Fibroblast of skin of right biceps (primary cell): ENCODE measurements at regions not wholly inside any gene's neighbourhood (a gene's known extent, or its start where the extent isn't known, plus 50 kb on each side); places are given as distances from the start of the nearest gene placed in this dataset.

Experiments
- DNase-seq: peaks from one replicate; pipeline ENCODE4 v3.0.0-alpha.2; 2013

DNA sequence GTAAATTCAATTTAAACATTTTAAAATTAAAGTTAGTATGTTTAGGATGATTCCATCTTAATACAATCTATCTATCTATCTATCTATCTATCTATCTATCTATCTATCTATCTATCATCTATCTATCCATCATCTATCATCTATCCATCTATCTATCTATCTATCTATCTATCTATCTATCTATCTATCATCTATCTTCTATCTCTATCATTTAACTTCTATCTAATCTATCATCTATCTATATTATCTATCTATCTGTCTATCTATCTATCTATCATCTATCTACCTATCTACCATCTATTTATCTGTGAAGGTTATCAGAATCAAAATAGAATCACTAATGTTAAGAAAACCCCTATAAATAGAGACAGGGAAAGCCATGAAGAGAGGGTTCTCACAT lies 78.3 kb downstream of the RAMP3 start:
- no peak for DNase-seq

DNA sequence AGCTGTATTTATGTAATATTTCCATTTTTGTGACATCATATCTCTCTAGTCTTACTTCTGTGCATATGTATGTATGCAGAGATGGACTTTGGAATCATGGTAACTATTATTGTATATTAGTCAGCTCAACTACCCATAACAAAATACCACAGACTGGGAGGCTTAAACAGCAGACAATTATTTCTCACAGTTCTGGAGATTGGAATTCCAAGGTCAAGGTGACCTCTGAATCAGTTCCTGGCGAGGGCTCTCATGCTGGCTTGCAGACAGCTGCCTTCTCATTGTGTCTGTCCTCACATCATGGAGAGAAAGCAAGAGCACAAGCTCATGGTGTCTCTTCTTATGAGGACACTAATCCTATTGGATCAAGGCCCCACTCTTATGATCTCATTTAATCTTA lies 79.1 kb downstream of the RAMP3 start:
- DNase-seq, result peak; percentile 35

DNA sequence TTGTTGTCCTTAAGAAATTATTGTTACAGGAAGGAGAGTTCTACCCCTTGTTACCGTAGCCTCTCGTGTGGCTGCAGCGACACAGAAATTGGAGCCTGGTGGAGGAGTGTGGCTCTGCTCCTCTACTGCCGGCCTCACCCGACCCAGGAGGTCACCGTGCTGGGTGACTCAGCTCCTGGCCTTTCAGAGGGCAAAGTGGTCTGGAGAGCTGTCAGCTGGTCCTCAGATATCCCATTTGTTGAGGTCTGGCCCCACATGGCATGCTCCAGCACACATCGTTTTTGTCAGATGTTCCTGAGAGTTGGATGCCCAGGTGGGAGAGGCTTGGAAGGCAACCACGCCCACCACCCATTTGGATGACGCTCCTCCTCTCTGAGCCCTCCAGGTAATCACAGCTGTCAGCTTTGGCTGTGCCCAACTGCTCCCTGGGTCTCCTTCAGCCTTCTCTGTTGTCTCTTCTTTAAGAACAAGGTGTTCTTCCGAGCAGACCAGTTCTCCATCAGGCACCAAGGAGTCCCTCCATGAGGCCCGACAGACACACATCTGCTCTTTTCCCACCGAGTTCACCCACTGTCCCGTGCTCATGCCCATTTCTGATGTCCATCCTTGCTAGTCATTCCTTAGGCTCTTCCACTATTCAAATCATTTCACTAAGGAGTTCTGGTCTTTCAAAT lies 80.3 kb downstream of the RAMP3 start:
- no peak for DNase-seq

DNA sequence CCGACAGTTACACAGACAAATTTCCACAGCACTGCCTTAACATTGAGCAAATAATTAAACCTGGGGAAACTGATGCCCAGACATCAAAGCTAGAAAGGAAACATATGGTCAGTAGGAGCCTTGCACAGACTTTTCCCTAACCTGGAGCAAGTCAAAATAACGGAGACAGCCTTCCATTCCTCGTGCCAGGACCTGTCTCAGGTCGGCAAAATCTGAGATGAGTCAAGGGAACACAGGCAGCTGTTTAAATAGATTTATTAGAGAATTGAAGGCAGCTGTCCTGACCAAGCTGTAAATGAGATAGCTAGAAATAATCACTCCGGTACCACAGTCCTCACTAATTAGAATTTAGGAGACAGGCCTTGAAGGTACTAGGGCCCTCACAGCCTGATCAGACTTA lies 81.2 kb downstream of the RAMP3 start:
- DNase-seq, result no peak

DNA sequence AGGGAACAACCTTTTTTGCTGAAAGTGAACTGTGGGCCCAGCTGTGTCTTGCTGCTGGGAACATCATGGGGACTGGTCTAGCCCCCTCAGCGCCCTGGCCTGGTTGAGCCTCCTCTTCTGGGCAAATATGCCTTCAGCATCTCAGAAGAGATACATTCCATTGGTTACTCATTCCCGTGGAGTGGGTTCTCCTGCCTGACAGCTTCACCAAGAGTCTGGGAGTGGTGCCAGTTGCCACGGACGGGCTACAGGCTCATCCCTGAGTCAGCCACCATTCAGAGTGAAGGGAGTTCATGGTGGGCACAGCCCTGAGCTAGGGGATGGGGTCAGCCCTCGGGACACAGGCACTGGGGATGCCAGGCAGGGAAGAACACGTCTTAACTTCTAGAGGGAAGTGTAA lies 81.9 kb downstream of the RAMP3 start:
- peak; percentile 70 for DNase-seq

DNA sequence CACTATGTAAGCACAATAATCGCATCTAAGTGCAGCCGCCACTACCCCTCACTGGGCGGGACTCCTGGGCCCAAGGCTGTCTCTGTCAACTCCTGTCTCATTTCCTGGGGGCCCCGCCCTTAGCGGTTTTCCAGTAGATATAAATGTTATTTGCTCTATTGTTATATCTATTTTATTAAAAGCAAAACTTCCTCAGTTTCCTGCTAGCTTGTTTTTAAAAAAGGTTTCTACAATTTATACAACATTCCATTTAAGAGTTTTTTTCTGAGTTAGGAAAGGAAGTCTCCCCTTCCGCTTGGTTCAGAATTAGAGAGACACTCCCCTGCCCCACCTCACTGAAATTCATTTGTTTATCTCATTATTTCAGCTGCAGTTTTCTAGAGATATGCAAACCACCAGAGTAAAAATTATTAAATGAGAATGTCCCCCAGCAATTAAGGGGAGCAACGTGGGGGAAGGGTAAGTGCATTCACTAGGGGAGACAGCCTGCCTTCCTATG lies 82.7 kb downstream of the RAMP3 start:
- DNase-seq, result no peak

DNA sequence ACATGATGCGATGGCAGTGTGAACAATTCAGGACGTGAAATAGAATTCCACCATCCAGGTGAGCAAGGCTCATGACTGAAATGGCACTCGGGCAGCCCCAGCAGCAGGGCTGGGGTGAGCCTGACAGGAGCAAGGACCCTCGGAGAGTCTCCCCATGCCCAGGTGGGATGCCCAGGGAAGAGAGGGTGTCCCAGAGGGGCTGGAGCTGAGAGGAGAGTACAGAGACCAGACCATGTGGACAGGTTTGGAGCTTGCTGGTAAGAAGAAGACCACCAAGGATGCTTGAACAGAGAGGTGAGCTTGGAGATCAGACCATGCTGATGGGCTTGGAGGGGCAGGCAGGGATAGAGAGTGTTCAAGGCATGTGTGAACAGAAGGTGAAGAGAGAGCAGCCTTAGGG lies 83.3 kb downstream of the RAMP3 start:
- DNase-seq, result no peak

DNA sequence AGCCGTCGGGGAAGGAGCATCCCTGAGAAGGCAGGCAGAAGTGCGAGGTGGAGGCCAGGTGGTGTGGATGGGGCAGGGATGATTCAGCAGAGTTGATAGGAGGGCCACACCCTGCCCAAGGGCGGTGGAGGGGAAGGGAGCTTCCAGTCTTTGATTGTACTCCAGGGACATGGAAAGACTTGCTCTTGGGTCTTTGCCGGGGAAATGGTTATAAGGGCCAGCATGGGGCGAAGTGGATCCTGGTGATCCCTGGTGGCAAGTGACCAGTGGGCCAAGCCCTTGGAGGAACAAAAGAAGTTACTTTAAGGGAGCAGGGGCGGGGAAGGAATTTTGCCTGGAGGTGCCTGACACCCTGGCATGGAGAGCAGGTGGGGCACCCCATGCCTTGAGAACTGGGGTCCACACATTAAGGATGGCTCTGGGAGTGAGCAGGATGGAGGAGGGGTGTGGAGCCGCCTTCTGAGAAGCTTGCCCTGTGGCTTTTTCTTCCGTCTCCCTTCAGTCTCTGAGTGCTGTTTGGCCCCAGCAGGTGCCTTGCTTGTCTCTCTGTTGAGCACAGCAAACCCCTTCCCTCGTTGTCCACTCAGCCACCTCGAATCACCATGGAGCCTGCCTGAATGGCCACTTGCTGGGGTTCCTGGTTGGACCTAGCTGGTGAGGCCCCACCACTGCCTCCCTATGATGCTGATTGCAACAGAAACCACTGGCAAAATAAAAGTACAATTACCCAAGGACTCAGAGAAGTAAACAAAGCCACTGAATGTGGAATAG lies 83.9 kb downstream of the RAMP3 start:
- DNase-seq, result no peak

DNA sequence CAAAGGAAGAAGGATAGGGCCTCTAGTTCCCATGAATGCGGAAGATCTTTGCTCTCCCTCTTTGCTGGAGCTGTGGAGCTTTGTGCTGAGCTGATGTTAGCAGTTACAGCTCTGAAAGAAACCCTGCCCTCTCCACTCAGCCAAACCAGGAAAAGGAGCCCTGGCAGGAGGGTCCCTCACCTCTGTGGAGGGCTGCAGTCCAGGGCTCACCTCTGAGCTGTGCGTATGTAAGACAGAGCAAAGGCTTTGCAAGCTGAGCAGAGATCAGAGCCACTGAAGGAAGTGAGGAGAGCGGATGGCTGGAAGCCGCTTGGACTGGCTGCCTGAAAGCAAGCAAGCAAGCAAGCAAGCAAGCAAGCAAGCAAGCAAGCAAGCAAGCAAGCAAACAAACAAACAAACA lies 84.7 kb downstream of the RAMP3 start:
- DNase-seq, result no peak

DNA sequence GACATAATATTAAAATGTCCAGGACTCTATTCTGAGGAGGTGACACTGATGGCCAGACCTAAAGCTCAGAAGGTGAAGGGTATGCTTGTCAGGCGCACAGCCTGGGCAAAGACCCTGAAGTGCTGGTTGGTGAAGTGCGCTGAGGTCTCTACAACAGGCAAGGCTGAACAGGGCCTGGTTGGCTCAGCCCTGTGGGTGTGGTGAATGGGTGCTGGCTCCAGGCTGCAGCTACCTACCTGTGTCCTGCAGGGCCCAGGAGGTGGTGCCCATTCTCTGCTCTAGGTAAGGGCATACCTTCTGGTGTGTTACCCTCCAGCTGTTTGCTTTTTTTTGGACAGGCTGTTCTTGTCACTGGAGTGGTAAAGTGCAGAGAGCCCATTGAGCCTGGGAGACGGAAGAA lies 85.1 kb downstream of the RAMP3 start:
- DNase-seq, result no peak

DNA sequence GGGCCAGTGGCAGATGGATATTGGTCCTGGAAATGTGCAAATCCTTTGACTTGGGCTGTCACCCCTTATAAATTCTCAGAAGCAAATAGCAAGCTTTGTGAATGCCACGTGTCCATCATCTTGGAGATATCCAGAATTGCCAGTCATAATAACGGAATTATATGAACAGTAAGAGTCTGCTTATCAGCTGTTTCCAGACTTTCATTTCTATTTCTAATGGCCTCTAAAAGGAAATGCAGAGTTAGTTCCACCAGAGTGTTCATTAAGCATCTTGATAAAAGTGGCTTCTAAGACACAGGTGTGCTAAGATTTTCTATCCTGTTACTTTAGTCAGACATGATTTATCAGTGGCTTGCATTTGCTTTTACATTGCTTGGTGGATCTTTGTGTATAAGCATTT lies 87.4 kb downstream of the RAMP3 start:
- DNase-seq, result no peak

DNA sequence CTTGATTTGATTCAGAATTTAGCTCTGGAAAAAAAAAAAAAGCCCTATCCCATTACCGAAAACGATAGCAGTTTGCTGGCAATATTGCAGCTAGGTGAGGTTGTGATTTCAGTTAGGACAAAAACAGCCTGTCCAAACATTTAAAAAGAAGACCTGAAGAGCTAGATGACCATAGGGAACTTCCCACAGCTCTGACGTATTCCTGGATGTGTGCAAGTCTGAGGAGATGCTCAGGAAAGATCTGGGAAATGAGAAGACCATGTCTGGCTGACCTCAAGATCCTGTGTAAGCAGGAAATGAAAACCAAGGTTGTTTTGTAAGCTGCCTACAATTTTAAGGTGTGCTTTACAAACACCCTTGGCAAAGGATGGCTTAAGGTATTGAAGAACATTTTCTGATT lies 88.7 kb downstream of the RAMP3 start:
- no peak for DNase-seq

DNA sequence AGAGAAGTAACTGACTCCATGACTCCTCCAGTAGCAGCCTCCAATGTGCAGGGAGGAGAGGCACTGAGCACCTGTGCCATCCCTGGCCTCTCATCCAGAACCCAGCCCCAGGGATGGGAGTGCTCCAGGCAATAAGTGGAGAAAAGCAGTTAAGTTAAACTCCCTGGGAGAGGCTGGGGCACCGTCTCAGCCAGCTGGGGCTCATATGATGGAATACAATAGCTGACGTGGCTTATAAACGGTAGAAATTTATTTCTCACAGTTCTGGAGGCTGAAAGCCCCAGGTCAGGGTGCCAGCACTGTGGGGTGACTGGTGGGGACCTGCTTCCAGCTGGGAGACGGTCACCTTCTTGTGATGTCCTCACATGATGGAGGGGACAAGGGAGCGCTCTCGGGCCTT lies 94.7 kb downstream of the RAMP3 start:
- DNase-seq, result no peak

DNA sequence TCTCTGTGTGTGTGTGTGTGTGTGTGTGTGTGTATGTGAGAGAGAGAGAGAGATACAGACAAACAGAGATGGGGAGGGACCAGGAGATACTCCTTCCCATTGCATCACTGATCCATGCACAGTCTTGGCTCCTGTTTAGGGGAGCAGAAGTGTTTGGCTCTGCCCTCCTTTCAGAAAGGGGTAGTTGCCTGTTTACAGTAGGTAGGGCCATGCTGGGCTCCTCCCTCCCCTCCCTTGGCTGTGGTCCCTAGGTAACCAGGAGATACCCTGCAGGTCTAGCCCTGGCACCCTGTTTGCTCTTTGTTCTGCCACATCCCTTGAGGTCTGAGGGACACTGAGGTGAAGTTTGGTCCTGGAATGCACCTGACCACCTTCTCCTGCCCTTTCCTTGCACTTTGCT lies 95.3 kb downstream of the RAMP3 start:
- DNase-seq, result no peak

DNA sequence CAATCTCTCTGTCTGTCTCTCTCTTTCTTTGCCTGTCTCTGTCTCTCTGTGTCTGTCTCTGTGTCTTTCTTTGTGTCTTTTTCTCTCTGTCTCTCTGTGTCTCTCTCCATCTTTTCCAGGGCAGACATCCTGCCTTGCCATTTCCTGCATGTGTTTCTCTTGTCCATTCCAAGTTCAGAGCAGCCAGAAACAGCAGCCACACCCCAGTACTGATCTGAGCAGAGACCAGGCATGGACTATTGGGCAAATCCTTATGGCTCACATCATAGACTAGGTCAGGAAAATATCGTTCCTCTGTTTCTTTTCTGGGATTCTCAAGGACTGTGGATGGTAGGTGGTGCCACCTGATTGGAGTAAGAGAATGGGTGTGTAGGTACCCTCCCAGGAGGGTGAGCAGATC lies 95.8 kb downstream of the RAMP3 start:
- no peak for DNase-seq

DNA sequence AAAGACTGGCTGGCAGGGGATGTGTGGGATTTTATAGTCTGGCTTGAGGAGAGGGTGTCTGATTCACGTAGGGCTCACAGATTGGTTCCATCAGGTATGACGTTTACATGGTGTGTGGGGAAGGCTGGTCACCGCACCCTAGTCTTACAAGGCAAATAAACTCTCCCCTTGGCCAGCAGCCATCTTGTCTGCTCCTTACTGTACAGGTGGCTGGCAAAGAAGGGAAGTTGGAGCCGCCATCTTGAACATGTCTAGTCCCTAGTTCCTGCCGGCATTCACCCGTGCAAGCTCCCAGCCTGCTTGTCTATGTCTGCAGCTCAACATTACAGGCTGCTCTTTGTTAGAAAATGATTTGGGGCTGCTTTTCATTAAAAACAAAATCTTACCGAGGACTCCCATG lies 97.6 kb downstream of the RAMP3 start:
- DNase-seq, result no peak

DNA sequence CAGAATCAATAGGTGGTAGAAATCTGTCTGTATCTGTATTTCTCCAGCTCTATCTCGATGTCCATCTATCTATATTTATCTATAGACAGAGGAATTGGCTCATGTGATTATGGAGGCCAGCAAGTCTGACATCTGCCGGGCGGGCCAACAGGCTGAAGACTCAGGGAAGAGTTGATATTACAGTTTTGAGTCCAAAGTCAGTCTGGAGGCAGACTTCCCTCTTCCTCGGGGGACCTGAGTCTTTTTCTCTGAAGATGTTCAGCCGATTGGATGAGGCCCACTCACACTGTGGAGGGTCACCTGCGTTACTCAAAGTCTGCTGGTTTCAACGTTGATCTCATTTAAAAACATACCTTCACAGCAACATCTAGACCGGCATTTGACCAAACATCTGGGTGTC lies 98.7 kb downstream of the RAMP3 start:
- no peak for DNase-seq

DNA sequence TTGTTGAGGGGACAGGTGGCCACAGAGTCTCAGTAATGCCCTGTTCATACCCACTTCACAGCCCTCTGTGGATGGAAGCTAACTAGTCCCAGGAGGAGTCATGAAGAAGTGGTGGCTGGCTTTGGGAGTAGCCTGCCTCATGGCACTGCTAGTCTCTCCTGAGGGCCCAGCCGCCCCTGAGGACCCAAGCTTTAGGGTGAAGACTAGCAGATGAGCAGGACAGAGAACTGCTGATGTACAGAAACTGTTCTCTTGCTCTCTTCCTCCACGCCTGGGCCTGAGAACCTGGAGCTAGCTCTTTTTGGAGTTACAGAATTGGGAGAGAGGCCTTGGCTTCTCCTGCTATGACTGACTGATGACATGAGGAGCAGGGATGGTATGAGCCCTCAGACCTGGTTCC lies 99.2 kb downstream of the RAMP3 start:
- no peak for DNase-seq

DNA sequence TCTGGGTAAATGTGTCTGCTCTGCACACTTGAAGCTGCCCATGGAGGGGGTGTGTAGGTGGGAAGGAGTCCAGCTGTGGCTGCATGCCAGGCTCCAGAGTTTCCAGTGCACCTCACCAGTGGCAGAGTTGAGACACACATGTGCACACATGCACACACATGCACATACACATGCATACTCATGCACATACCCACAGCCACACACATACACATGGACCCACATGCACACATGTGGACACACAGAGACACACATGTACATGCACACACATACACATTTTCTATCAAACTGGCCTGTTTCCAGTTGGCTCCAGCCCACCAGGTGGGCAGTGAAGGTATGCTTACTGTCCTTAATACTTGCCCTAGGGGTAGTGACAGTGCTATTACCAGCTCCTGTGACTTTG lies 99.7 kb downstream of the RAMP3 start:
- no peak for DNase-seq

DNA sequence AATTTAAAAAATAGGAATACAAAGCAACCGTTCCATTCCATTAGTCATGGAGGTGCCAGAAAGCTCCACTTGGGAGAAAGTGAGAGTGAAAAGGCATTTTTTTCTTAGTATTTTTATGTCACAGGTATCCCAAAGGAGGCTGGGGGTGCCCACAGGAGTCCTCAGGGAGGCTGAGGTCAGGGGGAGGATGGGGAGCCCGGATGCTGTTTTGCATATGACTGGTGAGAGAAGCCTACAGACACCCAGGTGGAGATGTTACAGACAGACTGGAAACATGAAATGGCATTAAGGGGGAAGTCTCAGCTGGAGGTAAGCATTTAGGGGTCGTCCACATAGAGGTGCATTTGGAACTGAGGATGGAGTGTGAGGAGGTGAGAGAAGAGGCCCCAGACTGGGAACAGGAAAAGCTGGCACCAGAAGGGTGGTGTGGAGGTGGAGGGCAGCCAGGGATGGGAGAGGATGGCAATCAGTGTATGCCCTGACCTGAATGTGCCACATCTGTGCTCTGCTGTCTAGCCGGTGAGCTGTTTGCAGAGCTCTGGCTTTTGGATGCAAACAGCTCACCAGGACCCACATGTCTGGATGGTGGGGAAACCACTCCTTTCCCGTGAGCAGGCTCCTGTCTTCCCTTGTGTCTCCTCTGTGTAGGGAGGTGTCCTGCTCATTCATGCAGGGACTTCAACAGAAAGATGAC lies 101.1 kb downstream of the RAMP3 start:
- no peak for DNase-seq

DNA sequence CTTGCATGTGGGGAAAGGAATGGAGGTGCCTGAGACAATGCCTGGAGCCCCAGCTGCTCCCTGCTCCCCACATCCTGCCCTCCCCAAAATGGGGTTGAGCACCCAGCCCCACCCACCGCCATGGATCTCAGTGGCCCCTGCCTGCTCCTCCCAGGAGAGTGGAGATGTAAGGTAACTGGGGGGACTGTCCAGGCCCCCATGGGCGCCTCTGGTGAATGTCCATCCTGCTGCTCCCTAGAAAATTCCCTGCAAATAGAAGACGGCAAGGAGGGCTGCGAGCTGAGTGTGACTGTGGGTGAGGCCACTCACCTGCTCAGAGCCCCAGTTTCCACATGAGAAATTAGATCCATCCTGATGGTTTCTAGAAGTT lies 101.6 kb downstream of the RAMP3 start:
- DNase-seq, result no peak

DNA sequence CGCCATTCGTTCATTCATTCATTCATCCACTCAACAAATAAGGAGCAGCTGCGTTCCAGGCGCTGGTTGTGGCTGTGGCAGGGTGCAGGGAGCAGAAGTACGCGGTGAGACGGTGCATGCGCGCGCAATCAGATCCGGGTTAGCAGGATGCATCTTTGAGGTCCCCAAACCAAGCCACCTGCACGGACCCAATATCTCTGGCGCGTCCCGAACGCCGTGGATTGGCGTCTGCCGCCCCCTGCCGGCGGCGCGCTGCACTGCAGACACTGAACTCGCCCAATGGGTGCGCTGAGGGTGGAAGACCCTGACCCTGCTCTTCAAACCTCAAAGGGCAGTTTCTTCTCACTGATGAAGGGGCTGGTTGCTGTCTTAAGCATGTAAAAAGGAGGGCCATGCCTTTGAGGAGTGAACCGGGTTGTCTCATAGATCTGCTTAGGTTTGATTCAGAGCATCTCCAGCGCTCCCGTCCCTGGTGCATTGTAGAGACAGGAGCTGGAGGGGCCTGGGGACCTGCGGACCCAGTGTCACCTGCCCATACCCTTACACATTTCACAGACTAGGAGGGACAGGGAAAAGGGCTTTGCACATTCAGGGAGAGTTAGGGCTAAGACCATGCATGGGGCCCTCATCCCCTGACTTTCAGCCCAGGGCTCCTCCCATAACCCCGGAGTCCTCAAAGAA lies 102.5 kb downstream of the RAMP3 start:
- DNase-seq, result peak; percentile 25

DNA sequence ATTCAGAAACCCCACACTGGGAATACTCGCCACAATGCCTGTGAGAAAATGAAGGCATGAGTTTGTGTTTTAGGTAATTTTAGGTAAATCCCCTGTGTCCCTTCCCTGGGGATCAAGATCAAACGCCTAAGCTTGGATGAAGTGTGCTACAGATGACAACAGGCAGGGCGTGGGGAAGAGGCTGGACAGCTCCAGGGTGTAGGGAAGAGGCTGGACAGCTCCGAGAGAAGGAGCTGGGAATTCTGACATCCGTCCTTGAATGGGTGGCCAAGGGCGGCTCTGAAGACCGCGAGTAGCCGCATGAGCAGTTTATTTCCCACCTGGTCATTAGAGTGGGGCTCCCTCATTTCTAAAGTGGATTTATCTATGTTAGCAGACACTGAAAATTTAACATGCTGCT lies 109.7 kb downstream of the RAMP3 start:
- DNase-seq, result no peak

DNA sequence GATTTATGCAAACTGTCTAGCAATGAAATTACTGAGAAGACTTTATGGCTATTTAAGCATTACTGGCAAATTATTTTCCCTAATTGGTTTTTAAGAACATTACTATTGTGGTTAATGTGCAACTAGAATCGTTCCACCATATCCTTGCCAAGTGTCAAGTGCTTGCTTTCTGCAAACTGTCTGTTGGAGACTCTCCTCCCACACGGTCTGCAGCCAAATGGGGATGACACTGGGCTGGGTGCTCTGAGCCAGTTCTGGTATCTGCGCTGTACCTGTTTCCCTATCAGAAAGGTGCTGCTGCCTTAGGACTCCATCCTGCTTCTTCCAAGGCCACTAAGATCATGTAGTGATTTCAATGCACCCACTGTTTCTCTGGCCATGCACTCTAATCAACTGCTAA lies 110.4 kb downstream of the RAMP3 start:
- no peak for DNase-seq
